ENCODE measurements at regions not wholly inside any gene's neighbourhood (a gene's known extent, or its start where the extent isn't known, plus 50 kb on each side); places are given as distances from the start of the nearest gene placed in this dataset.
"Not testable (repeated sequence)": the region's sequence is repeated elsewhere in the genome, so short reads cannot be mapped to it uniquely, and the experiment has no call there.

DNA sequence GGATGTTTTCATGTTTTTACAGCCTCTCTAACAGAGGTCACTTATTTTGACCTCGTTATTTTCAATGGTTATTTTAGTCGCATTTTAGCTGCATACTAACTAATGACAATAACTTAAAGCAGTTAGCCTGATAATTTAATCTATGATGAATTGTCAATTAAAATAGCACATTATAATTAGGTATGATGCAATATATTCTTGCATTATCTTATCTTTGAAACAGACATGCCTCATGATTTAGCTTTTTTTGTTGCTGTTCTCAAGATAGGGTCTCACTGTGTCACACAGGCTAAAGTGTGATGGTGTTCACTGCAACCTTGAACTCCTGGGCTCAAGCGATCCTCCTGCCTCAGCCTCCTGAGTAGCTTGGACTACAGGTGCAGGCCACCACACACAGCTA is 126.4 kb downstream of the KBTBD2 start:
- no peak overlapping the region for H3K4me3 ChIP-seq (ENCODE audit: low read depth, low read length)

DNA sequence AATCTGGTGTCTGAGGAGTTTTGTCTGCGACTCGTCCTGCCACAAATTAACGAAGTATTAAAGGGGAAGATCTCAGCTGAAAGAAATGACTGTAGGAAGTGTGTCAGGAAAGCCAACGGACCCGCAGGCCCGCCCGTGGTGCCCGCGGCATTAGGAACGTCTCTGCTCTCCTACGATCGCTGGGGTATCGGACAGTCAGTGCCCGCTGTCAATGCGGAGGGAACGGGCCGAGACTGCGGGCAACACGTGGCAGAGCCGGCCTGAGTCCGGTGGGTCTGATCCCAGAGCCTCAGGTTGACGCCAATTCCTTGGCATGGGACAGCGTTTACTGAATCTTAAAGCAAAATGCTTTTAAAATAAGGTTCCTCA is 128.7 kb downstream of the KBTBD2 start:
- no peak overlapping the region for H3K4me3 ChIP-seq (ENCODE audit: low read depth, low read length)

DNA sequence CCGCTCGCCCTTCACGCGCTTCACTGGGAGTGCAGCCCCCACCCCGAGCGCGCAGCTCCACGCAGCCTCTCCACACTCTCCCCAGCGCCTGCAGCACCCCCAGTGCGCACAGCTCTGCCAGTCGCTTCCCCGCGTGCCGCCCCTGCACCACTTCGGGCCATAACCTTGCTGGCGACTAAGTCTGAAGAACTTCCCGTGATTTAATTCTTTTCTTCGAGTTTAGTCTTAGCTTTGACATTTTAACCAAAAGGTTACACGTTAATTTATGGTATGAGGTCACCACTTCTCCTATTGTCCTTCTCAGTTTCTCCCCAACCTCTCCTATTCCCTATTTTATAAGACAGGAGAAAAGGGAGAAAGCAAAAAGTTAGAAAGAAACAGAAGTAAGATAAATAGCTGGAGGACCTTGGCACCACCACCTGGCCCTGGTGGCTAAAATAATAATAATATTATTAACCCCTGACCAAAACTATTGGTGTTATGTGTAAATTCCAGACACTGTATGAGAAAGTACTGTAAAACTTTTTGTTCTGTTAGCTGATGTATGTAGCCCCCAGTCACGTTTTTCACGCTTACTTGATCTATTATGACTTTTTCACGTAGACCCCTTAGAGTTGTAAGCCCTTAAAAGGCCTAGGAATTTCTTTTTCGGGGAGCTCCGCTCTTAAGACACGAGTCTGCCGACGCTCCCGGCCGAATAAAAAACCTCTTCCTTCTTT is 129.2 kb downstream of the KBTBD2 start:
- not testable (repeated sequence) for H3K4me3 ChIP-seq (ENCODE audit: low read depth, low read length)

DNA sequence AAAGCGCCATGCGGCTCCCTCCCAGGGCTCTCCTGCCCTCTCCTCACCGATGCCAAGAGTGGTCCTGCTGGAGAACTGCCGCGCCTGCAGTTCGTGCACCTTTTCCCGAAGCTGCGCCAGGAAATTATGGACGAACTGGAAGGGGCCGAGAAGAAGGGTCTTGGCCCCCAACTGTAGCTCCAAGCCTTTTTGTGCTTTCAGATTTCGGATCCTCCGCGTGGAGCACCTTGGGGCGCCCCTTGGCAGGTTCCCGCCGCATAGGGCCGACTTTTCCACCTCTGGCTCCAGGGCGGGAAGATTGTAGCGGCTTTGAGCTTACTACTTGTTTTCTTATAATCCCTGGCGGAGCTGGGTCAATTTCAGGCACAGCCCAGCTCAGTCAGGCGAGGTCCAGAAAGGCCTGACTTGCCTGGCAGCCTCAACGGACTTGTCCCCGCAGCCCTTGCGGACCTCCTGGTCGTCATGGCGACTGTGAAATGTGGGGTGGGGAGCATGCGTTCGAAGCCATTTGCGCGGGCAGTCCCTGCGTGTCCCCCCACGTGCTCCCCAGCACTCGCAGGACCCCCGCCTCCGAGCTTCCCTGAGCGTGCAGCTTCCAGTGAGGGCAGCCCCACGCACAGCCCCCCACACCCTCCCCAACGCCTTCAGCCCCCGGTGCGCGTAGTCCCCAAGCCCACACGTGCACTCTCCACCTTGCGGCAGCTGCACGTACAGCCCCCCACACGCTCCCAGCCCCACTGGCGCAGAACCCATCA is 129.9 kb downstream of the KBTBD2 start:
- H3K4me3 ChIP-seq (ENCODE audit: low read depth, low read length) = no peak overlapping the region

- H3K4me3 ChIP-seq (ENCODE audit: low read depth, low read length) = not testable (repeated sequence)
Measured at GRCh38 chr7:32760755-32761154, 130.8 kb downstream of the KBTBD2 start.

DNA sequence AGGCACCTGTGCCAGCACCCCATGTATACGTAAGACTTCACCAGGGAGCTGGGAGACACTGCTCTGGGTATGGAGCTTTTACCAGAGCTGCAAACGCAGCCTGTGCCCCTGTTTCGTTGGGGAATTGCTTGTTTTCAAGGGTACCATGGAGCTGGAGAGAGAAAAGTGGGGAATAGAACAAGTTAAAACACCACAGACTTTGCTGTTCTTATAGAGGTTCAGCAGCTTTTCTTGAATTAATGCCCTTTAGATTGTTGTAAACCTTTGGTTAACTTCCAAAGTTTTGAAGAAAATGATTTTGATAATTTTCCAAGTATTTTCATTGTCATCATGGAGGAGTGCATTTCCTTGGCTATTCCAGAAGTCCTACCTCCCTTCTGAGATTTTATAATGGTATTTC is 131.7 kb downstream of the KBTBD2 start:
- not testable (repeated sequence) for H3K4me3 ChIP-seq (ENCODE audit: low read depth, low read length)

DNA sequence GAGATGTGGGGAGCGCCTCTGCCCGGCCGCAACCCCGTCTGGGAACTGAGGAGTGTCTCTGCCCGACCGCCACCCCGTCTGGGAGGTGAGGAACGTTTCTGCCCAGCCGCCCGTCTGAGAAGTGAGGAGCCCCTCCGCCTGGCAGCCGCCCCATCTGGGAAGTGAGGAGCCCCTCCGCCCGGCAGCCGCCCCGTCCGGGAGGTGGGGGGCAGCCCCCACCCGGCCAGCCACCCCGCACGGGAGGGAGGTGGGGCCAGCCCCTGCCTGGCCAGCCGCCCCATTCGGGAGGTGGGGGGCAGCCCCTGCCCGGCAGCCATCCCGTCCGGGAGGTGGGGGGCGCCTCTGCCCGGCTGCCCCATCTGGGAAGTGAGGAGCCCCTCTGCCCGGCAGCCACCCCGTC is 137.7 kb downstream of the KBTBD2 start:
- H3K4me3 ChIP-seq (ENCODE audit: low read depth, low read length) = not testable (repeated sequence)

DNA sequence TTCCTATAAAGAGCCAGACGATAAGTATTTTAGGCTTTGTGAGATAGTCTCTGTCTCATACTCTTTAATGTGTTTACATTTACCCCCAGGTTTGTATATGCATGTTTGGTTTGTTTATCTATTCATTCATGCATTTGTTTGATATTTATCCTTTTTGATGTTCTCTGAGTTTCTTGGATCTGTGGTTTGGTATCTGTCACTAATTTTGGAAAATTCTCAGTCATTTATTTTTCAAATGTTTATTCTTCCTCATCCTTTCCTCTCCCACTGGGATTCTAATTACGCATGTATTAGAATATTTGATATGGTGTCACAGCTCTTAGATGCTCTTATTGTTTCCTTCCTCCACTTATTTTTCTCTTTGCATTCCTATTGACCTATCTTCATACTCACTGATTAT is 143.2 kb downstream of the KBTBD2 start:
- not testable (repeated sequence) for H3K4me3 ChIP-seq (ENCODE audit: low read depth, low read length)

GRCh38 chr7:32747443-32748148 is 144.0 kb downstream of the KBTBD2 start:
- not testable (repeated sequence) for H3K4me3 ChIP-seq (ENCODE audit: low read depth, low read length)

GRCh38 chr7:32741853-32742476 is 149.6 kb downstream of the KBTBD2 start:
- H3K4me3 ChIP-seq (ENCODE audit: low read depth, low read length) = not testable (repeated sequence)

DNA sequence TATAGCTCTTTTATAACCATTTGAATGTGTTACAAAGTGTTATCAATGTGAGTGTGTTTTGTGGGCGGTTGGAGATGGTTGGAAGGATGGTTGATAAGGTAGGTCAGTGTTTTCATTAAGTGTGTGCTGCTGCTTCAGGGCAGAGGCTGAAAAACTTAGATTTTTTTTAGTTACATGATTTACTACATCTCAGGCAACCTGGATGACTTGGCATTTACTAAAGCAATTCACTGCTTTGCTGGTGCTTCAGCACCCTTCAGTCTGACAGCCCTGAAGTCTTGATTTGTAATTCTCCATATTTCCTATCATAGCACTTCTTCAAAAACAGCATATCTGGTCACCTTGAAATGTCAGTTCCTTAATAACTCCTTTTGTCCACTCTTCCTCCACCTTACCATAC is 151.8 kb downstream of the KBTBD2 start:
- not testable (repeated sequence) for H3K4me3 ChIP-seq (ENCODE audit: low read depth, low read length)

DNA sequence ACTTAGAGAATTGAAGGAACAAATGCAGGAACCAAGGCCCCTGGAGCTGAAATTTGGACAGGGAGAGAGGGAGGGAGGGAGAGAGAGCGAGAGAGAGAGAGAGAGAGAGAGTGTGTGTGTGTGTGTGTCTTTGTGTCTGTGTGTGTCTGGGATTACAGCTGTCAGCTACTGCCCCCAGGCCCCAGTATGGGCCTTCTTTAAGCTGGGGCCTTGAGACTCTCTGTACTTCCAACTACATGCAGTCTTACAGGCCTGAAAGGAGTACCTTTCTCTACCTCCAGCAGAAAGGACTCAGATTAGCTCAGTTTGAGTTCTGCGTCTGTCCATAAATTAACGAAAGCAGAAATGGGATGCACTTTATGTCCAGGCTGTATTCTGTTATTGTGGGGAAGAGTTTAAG is 153.2 kb downstream of the KBTBD2 start:
- H3K4me3 ChIP-seq (ENCODE audit: low read depth, low read length) = not testable (repeated sequence)

DNA sequence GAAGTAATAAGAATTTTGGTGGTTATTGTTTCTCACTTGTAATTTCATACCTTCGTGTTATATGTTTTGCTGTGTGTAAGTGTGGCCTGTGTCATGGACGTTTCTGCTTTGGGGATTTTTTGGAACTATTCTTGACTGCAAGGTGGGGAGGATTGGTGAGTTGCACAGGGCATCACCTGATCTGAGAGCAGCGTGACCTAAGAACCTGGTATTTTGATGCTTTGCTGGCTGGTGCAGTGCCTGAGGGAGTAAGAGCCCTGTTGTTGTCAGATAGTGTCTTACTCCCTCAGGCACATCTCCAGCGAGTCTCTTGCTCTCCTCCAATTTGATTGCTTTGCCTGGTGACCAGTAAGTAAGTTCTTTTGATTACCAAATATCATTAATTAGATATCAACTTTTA is 158.8 kb downstream of the KBTBD2 start:
- H3K4me3 ChIP-seq (ENCODE audit: low read depth, low read length) = not testable (repeated sequence)

DNA sequence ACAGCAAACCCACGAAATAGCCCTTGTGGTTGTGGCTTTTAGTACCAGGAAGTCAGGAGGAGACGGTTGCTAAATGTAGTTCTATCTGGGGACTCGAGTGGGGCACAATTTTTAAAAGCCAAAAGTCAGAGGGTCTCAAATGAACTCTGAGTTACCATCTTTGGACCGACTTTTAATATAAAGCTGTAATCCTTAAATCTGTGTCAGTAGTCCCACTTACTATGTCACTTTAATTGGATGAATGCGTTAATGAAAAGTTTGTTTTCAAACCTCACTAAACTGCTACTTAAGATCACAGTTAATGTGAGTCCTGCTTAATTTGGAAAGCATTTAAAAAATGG is 162.3 kb downstream of the KBTBD2 start:
- peak overlapping the region; percentile 35 for H3K4me3 ChIP-seq (ENCODE audit: low read depth, low read length)

GRCh38 chr7:32728412-32729334 is 162.9 kb downstream of the KBTBD2 start:
- H3K4me3 ChIP-seq (ENCODE audit: low read depth, low read length) = peak overlapping the region; percentile 56

GRCh38 chr7:32727483-32728411 is 163.8 kb downstream of the KBTBD2 start:
- peak overlapping the region; percentile 56 for H3K4me3 ChIP-seq (ENCODE audit: low read depth, low read length)

GRCh38 chr7:32722837-32723236 is 168.7 kb downstream of the KBTBD2 start:
- not testable (repeated sequence) for H3K4me3 ChIP-seq (ENCODE audit: low read depth, low read length)

DNA sequence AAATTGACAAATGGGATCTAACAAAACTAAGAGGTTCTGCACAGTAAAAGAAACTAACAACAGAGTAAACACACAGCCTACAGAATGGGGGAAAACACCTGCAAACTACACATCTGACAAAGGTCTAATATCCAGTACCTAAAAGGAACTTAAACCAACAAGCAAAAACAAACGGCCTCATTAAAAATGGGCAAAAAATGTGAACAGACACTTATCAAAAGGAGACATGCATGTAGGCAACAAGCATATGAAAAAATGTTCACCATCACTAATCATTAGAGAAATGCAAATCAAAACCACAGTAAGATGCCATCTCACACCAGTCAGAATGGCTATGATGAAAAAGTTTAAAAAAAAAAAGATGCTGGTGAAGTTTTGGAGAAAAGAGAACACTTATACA is 197.4 kb downstream of the KBTBD2 start:
- H3K4me3 ChIP-seq (ENCODE audit: low read depth, low read length) = no peak overlapping the region

DNA sequence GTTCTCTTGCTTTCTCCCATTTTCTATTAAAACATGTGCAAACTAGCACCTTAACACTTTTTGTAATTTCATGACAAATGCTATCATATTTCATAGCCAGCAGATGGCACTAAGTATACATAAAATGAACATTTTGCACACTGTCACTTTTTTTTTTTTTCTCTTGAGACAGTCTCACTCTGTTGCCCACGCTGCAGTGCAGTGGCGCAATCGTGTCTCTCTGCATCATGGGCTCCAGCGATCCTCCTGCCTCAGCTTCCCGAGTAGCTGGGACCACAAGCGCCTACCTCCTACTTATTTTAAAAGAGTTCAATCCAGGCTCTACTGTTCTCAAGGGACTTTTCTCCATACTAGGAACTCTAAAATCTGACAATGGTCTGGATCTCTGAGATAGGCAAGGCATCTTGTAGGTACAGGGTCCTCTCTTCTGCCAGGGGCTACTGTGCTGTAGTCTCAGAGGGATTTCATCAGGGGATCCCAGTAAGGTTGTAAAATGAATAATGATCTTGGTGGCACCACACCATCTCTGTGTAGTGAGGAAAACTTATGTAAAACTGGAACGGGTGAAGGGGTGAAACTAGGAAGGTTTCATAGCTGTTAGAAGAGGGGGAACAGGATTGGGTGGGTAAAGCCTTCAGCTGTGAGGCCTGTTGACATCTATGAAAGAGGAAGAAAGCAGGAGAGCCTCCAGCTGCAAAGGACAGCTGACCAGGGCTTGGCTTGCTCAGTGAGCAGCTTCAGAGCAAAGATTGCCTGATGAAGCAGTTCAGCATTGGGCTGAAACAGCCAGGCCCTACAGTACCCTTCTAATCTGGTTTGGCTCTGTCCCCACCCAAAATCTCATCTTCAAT is 196.9 kb downstream of the AVL9 start:
- H3K4me3 ChIP-seq (ENCODE audit: low read depth, low read length) = not testable (repeated sequence)
